ENCODE measurements at regions not wholly inside any gene's neighbourhood (a gene's known extent, or its start where the extent isn't known, plus 50 kb on each side); places are given as distances from the start of the nearest gene placed in this dataset.
"Not testable (repeated sequence)": the region's sequence is repeated elsewhere in the genome, so short reads cannot be mapped to it uniquely, and the experiment has no call there.

GRCh38 chr9:34907044-34907443 lies 51.0 kb upstream of the PHF24 start:
- DNase-seq, result no peak

DNA sequence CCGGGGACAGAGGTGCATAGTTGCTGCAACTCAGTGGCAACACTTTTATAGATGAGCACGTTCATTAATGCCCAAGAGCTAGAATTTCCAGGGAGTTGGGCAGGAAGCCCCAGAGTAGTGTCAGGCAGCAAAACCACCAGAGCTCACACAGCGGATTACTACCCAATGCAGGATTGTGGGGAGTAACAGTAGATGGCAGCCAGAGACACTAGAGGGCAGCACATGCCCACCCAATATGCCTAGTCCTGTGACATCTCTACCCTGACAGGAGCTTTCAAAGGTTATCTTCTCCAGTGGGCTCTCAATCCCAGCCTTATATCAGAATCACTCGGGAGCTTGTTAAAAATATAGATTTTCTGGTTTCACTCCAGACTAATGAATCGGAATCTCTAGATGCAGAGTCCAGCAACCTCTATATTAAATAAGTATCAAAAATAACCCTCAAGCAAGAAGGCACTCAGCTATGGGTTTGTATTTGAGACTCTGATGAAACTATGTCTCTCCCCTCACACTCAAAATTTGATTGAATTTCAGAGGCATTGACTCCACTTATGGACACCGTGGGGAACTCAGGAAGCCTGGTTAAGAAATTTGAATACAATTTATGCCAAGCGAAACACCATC lies 58.4 kb upstream of the PHF24 start:
- peak; percentile 76 for DNase-seq

DNA sequence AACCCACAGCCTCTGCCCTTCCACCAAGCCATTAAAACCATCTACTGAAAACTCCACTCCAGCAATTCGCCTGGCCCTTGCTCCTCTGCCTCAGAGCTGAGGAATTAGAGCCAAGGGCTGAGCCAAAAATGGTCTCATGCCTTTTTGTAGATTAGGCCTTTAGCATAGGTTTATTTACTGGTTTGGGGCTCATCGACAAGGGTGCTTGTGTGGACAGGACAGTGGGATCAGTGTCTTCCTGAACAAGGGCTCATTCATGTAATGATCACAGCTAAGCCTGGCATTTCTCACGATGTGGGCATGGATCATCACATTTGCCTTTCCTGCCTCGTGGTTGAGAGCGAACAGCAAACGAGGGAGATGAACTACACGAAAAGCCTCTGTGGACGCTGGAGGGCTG lies 59.2 kb upstream of the PHF24 start:
- DNase-seq, result no peak

DNA sequence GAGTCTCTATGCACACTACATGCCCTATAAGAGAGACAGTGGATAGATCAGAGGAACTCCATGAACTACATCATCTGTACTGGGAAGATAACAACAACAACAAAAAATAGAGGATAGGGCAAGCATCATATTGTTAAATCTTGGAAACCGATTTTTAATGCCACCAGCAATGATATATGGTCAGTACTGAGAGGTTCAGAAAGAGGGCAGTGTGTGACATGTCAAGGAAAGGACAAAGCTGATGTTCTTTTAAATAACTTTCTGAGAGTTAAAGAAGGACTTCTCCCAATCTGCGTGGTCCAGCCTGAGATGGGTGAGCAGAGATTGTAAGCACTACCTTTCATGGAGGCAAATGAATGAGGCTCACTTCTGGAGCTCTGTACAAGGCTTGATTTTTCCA lies 62.0 kb upstream of the PHF24 start:
- DNase-seq, result no peak

DNA sequence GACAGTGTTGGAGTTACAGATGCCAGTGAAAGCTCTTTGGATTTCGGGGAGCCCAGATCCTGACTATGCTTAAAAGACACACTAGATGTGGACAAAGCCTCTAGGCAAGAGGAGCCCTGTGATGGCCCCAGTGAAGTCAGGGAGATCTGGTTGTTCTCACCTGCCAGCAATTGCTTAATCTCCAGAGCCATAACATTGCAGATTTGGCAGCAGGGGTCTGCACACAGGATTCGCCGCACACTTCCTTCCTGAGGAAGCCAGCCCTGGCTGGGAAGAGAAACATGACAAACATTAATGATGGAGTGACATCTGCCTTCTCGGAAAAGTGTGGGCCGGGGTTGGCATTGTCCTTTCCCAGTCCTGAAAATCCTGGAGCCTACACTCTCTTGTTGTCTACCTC lies 65.2 kb upstream of the PHF24 start:
- DNase-seq, result no peak

DNA sequence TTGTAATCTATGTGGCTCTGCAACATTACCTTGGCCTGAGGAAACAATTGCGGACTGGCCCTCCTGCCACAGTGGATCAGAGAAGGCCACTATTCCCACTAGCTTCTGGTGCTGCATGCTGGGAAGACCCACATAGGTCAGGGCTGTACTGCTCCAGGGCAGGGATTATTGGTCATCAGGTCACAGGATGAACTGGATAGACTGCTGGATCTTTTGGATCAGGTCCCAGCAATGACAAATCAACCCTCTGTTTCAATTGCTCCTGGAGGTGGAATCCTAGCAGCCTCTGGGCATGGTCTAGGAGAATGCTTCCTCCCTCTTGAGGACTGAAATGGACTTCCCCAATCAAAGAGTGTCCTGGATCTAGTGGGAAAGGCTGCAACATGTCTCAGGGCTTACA lies 66.7 kb upstream of the PHF24 start:
- no peak for DNase-seq

DNA sequence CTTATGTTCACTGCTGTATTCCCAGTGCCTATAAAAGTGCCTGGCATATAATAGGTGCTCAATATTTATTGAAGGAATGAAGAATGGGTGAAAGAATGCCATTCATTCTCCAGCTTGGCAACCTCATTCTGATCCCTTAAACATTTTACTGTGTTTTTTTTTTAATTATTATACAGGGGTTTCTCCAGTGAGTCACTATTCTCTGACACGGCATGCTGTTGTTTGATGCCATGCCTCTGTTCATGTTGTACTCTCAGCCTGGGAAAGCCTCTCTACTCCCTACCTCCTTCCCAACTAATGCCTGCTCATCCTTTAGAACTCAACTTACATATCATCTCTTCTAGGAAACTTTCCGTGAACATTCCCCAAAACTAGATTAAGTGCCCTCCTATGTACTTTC lies 70.2 kb upstream of the PHF24 start:
- no peak for DNase-seq

- no peak for DNase-seq
Observed at GRCh38 chr9:34884747-34885189, 73.3 kb upstream of the PHF24 start.

DNA sequence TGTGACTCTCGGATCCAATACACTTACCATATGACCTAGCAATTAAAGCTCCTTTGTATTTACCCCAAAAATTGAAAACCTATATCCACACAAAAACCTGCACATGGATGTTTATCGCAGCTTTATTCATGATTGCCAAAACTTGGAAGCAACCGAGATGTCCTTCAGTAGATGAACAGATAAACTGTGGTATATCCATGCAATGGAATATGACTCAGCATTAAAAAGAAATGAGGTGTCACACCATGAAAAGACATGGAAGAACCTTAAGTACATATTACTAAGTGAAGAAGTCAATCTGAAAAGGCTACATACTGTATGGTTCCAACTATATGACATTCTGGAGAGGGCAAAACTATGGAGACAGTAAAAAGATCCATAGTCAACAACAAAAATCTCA lies 82.0 kb upstream of the PHF24 start:
- DNase-seq, result no peak

- DNase-seq, result no peak
Observed at GRCh38 chr9:34869390-34869789, 88.7 kb upstream of the PHF24 start.

DNA sequence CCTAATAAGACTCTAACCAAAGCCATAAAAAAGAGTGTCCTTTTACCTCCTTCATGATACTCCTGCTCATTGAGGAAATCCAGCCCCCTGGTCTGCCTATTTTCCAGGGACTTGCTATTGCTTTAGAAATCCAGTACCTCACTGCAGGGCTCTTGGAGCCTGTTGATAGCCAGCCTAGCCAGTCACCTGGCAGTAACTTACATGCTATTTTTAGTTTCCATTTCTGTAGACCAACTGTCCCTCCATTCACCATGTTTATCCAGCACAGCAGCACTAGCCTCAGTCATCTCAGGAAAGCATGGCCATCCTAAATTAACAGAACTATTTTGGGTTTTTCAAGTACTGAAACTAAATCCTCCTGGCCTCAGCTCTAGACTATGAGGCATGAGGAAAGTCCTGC lies 91.5 kb upstream of the PHF24 start:
- no peak for DNase-seq

- no peak for DNase-seq
Observed at GRCh38 chr9:34863426-34863825, 94.7 kb upstream of the PHF24 start.

GRCh38 chr9:34862836-34863235 lies 95.2 kb upstream of the PHF24 start:
- DNase-seq, result no peak

- no peak for DNase-seq
Observed at GRCh38 chr9:34862043-34862442, 96.0 kb upstream of the PHF24 start.

DNA sequence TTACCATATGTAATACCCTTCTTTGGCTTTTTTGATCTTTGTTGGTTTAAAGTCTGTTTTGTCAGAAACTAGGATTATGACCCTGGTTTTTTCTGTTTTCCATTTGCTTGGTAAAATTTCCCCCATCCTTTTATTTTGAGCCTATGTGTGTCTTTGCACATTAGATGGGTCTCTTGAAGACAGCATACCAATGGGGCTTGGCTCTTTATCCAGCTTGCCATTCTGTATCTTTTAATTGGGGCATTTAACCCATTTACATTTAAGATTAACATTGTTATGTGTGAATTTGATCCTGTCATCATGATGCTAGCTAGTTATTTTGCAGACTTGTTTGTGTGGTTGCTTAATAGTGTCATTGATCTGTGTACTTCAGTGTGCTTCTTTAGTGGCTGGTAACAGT lies 103.1 kb upstream of the PHF24 start:
- not testable (repeated sequence) for DNase-seq

DNA sequence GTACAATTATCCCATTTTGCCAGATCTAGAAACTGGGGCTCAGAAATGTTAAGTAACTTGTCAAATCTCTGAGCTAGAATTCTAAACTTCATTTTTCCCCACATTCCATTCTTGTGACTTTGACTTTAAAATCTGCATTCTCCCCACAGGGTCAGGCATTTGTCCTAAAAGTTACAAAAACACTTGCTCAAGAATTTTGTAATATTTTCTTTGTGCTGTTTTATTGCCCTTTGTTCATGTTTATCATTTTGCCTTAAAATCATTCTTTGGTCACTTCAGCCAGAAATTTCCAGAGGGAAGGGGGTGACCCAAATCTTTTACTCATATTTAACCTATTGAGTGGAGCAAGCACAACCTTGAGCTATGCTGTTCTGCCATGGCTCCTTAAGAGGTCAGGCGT lies 120.1 kb upstream of the CCL21 start:
- no peak for DNase-seq

DNA sequence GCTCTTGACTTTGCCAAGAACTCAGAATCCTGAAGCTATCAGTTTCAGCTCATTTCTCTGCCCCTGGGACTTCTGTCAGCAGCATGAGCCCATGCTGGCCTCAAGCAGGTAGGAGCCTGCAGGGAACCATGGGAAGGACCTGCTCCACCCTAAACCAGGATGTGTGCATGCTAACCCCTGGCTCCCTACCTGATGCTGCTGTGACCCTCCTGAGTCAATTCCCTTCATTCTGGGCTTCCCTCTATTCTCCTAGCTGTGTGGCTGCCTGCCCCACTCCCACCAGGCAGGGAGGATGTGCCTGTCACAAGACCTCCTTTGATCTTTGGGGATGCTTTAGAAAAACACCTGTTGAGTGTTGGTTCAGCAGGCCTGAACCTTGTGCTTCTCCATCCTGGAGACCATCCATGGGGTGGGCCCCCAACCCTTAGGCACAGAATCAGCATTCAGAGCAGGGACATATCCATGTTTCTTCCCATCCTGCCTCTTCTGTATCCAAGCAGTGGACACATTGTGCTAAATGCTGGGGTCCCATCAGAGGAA lies 117.1 kb upstream of the CCL21 start:
- DNase-seq, result no peak

DNA sequence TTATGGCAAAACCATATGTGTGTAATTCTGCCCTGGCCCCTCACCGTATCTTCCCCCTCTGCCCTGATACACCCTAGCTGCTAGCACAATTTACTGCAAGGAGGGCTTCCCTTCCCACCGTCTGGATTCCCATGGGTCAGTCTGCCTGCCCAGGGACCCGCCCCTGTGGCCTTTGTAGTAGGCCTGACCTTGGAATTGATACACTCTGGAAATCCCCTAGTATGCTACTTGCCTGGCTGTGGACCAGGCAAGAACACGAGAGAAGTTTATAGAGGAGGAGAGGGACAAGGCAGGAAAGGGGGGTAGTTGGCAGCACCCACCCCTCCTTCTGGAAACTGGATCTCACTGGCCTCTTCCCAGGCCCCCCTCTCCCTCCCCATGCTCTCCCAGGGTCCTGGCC lies 115.8 kb upstream of the CCL21 start:
- no peak for DNase-seq

GRCh38 chr9:34823778-34824177 lies 113.8 kb upstream of the CCL21 start:
- no peak for DNase-seq

DNA sequence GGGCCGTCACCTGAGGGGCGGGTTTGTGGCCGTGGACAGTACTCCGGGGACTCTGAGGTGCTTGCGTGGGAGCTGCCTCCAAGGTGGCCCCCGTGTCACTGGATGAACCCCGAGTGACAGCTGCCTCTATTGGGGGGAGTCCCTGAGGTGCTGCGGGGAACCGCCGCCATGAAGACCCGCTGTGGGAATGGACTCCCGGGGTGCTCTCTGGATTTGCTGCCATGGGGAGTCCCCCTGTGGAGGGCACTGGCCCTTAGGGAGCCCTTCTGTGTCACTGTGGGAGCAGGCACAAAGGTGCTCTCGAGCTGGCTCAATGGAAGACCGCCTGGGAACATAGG lies 100.2 kb upstream of the CCL21 start:
- DNase-seq, result no peak

DNA sequence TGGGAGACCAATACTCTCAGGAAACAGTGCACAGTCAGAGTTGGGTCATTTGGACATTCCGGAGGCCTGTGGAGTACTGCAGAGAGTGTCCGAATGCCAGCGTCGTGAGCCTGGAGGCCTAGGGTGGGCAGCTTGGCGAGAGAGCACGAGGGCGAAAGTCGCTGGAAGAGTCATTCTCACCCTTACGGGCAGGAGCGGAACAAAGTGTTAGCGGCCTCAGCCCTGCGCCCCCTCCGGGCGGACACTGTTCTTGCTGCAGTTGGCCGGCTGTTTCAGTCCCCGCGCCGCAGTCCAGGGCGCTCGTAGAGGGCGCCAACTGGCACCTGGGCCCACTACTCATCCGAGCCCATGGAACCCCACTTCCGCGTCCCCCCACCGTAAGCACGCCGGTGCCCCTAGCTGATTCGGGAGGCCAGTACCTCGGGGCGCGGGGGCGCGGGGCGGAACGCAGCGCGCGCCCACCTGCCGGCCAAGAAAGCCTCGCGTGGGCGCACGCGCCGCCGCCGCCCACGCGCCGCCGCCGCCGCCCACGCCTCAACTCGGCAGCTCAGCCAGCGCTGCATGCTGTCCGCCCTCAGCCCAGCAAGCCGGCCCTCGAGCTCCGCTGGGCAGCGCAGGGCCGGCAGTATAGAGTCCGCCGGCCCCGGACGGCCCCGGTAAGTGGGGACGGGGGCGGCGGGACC lies 99.7 kb upstream of the CCL21 start:
- DNase-seq, result no peak

- DNase-seq, result no peak
Observed at GRCh38 chr9:34802916-34803315, 93.0 kb upstream of the CCL21 start.

- no peak for DNase-seq
Observed at GRCh38 chr9:34797367-34797766, 87.4 kb upstream of the CCL21 start.

- DNase-seq, result no peak
Observed at GRCh38 chr9:34796924-34797323, 87.0 kb upstream of the CCL21 start.

GRCh38 chr9:34793428-34793827 lies 83.5 kb upstream of the CCL21 start:
- no peak for DNase-seq
